ENCODE measurements at regions not wholly inside any gene's neighbourhood (a gene's known extent, or its start where the extent isn't known, plus 50 kb on each side); places are given as distances from the start of the nearest gene placed in this dataset.

DNA sequence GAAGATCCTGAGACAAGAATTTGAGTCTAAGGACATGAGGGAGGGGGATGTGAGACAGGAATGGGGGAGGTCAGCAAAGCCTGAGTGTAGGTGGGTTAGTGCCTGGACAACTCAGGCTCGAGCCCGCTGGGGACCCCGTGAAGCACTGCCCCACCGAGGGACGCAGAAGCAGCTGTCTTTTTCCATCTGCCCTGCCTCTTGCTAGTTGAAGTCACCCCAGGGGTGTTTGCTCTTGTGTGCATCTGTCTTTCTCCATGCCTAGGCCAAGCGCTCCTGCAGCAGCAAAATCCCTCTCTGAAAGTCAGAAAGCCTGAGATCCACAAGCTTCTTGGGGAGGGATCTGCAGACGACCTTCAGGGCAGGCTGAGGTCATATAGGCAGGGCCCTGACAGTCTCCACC lies 79.0 kb upstream of the CELF2 start:
- TF ChIP-seq FOXM1 (IDR thresholded peaks at IDR 0.05; ENCODE audit: borderline replicate concordance, low read depth) (no peak), TCF12 (IDR thresholded peaks at IDR 0.05; ENCODE audit: low read depth) (no peak), TAF1 (IDR thresholded peaks at IDR 0.05; ENCODE audit: low read depth) (no peak), CREB1 (IDR thresholded peaks at IDR 0.05; ENCODE audit: low read depth) (no peak), TEAD4 (IDR thresholded peaks at IDR 0.05) (no peak), RAD21 (IDR thresholded peaks at IDR 0.05; ENCODE audit: low read depth) (no peak), EGR1 (IDR thresholded peaks at IDR 0.05) (no peak), CEBPB (IDR thresholded peaks at IDR 0.05) (no peak), EP300 (IDR thresholded peaks at IDR 0.05; ENCODE audit: borderline replicate concordance) (no peak)
- TF ChIP-seq, protein P1, sequence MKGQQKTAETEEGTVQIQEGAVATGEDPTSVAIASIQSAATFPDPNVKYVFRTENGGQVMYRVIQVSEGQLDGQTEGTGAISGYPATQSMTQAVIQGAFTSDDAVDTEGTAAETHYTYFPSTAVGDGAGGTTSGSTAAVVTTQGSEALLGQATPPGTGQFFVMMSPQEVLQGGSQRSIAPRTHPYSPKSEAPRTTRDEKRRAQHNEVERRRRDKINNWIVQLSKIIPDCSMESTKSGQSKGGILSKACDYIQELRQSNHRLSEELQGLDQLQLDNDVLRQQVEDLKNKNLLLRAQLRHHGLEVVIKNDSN (IDR thresholded peaks at IDR 0.05) = no peak
- TF ChIP-seq, protein P2, sequence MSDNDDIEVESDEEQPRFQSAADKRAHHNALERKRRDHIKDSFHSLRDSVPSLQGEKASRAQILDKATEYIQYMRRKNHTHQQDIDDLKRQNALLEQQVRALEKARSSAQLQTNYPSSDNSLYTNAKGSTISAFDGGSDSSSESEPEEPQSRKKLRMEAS (IDR thresholded peaks at IDR 0.05) = no peak
- TF ChIP-seq, protein P3, sequence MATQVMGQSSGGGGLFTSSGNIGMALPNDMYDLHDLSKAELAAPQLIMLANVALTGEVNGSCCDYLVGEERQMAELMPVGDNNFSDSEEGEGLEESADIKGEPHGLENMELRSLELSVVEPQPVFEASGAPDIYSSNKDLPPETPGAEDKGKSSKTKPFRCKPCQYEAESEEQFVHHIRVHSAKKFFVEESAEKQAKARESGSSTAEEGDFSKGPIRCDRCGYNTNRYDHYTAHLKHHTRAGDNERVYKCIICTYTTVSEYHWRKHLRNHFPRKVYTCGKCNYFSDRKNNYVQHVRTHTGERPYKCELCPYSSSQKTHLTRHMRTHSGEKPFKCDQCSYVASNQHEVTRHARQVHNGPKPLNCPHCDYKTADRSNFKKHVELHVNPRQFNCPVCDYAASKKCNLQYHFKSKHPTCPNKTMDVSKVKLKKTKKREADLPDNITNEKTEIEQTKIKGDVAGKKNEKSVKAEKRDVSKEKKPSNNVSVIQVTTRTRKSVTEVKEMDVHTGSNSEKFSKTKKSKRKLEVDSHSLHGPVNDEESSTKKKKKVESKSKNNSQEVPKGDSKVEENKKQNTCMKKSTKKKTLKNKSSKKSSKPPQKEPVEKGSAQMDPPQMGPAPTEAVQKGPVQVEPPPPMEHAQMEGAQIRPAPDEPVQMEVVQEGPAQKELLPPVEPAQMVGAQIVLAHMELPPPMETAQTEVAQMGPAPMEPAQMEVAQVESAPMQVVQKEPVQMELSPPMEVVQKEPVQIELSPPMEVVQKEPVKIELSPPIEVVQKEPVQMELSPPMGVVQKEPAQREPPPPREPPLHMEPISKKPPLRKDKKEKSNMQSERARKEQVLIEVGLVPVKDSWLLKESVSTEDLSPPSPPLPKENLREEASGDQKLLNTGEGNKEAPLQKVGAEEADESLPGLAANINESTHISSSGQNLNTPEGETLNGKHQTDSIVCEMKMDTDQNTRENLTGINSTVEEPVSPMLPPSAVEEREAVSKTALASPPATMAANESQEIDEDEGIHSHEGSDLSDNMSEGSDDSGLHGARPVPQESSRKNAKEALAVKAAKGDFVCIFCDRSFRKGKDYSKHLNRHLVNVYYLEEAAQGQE (IDR thresholded peaks at IDR 0.05; ENCODE audit: low read depth) = no peak

DNA sequence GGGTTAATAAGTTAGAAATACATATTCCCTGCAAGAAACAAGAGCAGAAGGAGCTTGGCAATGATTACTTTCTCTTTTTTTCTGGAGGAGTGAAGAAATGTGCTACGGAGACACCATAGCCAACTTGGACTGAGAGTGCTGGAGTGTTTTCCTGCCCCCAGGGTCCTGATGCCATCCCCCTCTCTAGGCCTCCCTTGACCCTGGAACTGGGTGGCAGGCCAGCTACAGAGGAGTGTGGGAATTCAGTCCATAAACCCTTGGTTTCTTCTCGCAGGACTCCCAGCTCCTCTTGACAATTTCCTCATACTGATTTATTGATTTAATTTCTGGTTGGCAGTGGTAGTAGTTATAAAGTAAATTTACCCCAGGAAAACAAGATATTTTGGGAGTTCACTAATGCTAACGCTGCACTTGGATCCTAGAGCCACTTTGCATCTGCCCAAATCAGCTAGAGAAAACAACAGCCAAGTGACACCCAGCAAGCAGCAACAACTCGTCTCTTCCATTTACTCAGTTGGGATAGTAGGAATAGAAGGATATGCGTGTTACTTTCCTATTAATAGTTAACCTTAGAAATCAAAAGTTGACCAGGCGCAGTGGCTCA lies 76.4 kb upstream of the CELF2 start:
- no peak for TF ChIP-seq RAD21 (IDR thresholded peaks at IDR 0.05; ENCODE audit: low read depth)
- TF ChIP-seq EGR1 (IDR thresholded peaks at IDR 0.05) = no peak
- TF ChIP-seq, protein P1 (IDR thresholded peaks at IDR 0.05) = no peak
- TF ChIP-seq EP300 (IDR thresholded peaks at IDR 0.05; ENCODE audit: borderline replicate concordance) = no peak
- TF ChIP-seq, protein P2 (IDR thresholded peaks at IDR 0.05) = no peak
- TF ChIP-seq TEAD4 (IDR thresholded peaks at IDR 0.05) = no peak
- no peak for TF ChIP-seq FOXM1 (IDR thresholded peaks at IDR 0.05; ENCODE audit: borderline replicate concordance, low read depth)
- TF ChIP-seq NFIC (IDR thresholded peaks at IDR 0.05) = no peak
- TF ChIP-seq TAF1 (IDR thresholded peaks at IDR 0.05; ENCODE audit: low read depth) = no peak

DNA sequence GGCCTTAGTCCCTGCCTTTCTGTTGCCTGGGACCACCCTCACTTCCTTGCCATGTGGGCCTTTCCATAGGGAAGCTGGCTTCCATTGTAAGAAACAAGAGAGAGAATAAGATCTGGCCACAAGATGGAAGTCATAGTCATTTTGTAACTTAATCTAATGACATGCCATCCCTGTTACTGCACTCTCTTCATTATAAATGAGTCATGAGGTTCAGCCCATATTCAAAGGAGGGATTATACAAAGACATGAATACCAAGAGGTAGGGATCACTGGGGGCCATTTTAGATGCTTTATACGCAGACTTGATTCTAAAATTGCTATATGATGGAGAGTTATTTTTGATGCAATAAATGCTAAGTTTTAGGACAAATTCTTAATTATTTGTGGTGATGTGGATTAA lies 75.2 kb upstream of the CELF2 start:
- TF ChIP-seq RAD21 (IDR thresholded peaks at IDR 0.05; ENCODE audit: low read depth) (no peak), CEBPB (IDR thresholded peaks at IDR 0.05) (no peak), FOXM1 (IDR thresholded peaks at IDR 0.05; ENCODE audit: borderline replicate concordance, low read depth) (no peak), TAF1 (IDR thresholded peaks at IDR 0.05; ENCODE audit: low read depth) (no peak), NFIC (IDR thresholded peaks at IDR 0.05) (no peak), TCF12 (IDR thresholded peaks at IDR 0.05; ENCODE audit: low read depth) (no peak), ZBTB7A (IDR thresholded peaks at IDR 0.05; ENCODE audit: low read depth) (no peak), EGR1 (IDR thresholded peaks at IDR 0.05) (no peak), TEAD4 (IDR thresholded peaks at IDR 0.05) (no peak), CREB1 (IDR thresholded peaks at IDR 0.05; ENCODE audit: low read depth) (no peak), YY1 (IDR thresholded peaks at IDR 0.05; ENCODE audit: low read depth) (no peak)
- TF ChIP-seq, protein P2 (IDR thresholded peaks at IDR 0.05) = no peak
- TF ChIP-seq, protein P3 (IDR thresholded peaks at IDR 0.05; ENCODE audit: low read depth) = no peak
- TF ChIP-seq, protein P1 (IDR thresholded peaks at IDR 0.05) = no peak

DNA sequence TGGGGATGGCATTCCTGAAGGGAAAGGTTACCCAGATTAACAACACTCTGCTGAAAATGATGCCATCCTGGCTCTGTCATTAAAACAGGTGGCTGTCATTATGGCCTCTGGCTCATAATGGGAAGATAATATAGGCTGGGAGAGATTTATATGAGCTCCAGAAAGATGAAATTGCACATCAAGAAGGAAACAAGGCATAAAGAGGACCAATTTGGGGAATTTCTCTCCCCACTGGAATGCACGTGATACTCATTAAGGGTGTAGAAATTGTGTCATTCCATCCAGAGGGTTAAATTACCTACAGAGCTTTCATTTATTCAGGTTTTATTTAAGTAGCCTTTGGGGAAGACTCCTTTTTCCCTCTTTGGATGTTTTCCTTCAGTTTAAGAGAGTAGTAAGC lies 71.6 kb upstream of the CELF2 start:
- TF ChIP-seq YY1 (IDR thresholded peaks at IDR 0.05; ENCODE audit: low read depth) (no peak), EGR1 (IDR thresholded peaks at IDR 0.05) (no peak), EP300 (IDR thresholded peaks at IDR 0.05; ENCODE audit: borderline replicate concordance) (no peak), RAD21 (IDR thresholded peaks at IDR 0.05; ENCODE audit: low read depth) (no peak), CREB1 (IDR thresholded peaks at IDR 0.05; ENCODE audit: low read depth) (no peak), FOXM1 (IDR thresholded peaks at IDR 0.05; ENCODE audit: borderline replicate concordance, low read depth) (no peak), TCF12 (IDR thresholded peaks at IDR 0.05; ENCODE audit: low read depth) (no peak), TAF1 (IDR thresholded peaks at IDR 0.05; ENCODE audit: low read depth) (no peak), NFIC (IDR thresholded peaks at IDR 0.05) (no peak), CEBPB (IDR thresholded peaks at IDR 0.05) (no peak), TEAD4 (IDR thresholded peaks at IDR 0.05) (no peak), ZBTB7A (IDR thresholded peaks at IDR 0.05; ENCODE audit: low read depth) (no peak)
- TF ChIP-seq, protein P2 (IDR thresholded peaks at IDR 0.05) = no peak
- TF ChIP-seq, protein P1 (IDR thresholded peaks at IDR 0.05) = no peak
- TF ChIP-seq, protein P3 (IDR thresholded peaks at IDR 0.05; ENCODE audit: low read depth) = no peak
